AG08396 (cell line): ENCODE measurements at regions not wholly inside any gene's neighbourhood (a gene's known extent, or its start where the extent isn't known, plus 50 kb on each side); places are given as distances from the start of the nearest gene placed in this dataset.
A peak's percentile ranks its signal among the peaks of the same experiment; 100 is the strongest.
"Not testable (repeated sequence)": the region's sequence is repeated elsewhere in the genome, so short reads cannot be mapped to it uniquely, and the experiment has no call there.

Experiments used
- DNase-seq: peaks from one replicate; pipeline ENCODE4 v3.0.0; 2012; ENCODE audit warnings: low spot score, mixed read lengths

DNA sequence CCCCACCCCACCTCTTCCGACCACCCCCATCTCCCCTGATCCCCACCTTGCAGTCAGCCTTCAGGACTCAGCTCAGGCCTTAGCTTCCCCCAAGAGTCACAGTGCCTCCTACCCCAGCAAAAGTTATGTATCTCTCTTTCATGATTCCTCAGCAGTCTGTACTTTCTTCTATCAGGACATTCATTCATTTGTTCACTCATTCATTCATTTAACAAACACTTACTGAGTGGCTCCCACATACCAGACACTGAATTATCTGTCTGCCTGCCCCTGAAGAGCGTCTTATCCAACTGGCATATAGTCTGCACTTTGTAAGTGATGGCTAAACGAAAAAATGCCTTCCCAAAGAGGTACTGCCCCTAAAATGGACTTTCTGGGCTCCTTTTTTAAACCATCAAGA, 114.4 kb upstream of the SLC35F3 start:
- no peak for DNase-seq

DNA sequence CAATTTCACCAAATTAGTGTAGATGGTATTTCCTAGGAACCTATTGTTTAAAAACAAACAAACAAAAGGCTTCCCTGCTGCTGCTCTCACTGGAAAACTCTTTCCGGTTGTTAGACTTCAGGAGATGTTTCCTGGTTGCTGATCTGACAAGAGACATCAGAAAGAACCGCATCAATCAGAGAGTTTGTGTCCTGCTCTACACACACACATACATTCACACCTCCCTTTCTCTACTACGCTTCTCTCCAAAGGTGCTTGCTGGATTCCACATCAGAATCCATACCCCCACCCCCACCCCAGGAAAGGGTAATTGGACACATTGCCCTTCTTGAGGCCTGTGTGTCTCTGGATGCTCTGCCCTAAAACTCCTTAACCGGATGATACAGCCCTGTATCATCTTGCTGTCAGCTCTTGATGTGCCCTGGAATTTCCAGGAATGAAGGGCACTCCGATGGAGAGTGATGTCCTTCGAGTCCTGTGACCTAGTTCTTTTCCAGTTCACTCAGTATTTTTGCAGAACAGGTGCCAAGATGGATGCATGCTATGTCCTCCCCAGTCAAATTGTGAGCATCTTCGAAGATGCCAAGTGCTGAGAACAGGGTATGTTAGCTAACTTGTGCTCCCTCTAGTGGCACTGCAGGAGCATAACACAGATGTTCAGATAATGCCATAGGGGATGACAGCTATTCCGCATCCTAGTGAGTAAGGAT, 113.7 kb upstream of the SLC35F3 start:
- DNase-seq: peak; percentile 50

DNA sequence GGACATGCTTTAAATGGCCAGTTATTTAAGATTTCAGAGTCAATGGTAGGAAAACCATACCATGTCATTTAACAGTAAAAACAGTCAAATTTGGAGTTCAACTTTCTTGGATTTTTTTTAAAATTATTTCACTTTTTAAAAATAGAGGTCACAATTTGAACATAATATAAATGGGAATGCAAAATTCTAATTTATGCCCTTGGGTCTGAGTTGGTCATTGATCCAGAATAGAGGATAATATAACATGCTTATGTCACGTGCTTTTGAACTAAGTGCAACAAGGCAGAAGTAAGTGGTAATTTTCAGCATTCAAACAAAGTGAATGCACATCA, 113.1 kb upstream of the SLC35F3 start:
- DNase-seq: no peak

DNA sequence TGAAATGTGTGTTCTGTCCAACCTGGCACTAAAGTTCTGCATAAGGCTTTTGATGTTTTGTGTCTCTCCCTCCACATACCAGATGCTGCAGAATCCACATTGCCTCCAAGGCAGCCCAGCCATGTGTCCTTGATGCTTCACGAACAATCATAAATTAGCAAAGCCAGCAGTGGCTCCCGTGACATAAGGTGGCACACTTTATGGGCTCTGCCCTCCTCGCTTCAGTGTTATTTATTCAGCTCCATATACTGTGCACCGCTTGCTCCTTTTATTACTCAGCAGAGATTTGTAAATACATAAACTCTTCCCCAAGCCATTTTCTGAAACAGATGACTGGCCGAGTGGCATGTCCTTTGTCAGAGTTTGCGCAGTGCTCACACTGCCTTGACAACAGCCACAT, 112.8 kb upstream of the SLC35F3 start:
- no peak for DNase-seq

DNA sequence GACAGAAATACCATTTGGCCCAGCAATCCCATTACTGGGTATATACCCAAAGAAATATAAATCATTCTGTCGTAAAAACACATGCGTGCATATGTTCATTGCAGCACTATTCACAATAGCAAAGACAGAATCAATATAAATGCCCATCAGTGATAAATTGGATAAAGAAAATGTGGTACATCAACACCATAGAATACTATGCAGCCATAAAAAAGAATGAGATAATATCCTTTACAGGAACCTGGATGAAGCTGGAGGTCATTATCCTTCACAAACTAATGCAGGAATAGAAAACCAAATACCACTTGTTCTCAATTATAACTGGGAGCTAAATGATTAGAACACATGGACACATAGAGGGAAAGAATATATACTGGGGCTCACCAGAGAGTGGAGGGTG, 109.6 kb upstream of the SLC35F3 start:
- DNase-seq: no peak

DNA sequence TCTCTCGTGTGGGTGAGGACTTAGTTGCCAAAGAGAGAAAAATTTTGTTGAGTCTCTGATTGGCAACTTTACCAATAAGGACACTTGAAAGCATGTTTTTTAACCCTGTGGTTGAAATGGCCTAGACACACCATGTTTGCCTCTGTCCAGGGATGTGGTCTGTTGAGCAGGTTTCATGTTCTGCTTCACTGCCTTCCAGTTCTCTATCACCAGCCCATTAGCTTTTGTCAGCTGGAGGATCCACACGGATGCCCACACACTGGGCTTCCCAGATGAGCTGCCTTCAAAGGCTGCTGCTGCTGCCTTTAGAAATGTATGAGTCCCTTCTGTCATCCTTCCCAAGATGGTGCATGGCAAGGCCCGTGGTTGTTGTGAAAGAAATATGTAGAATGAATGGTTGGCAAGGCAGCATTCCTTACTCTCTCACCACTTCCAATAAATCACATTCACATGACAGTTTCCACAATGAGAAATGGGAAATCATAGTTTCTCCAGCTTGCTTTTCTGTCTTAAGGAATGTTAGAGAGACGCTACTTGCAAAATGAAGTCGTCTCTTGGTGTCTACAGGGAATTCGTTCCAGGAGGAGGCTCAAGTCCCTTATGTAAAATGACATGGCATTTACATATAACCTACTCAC, 108.2 kb upstream of the SLC35F3 start:
- DNase-seq: no peak

DNA sequence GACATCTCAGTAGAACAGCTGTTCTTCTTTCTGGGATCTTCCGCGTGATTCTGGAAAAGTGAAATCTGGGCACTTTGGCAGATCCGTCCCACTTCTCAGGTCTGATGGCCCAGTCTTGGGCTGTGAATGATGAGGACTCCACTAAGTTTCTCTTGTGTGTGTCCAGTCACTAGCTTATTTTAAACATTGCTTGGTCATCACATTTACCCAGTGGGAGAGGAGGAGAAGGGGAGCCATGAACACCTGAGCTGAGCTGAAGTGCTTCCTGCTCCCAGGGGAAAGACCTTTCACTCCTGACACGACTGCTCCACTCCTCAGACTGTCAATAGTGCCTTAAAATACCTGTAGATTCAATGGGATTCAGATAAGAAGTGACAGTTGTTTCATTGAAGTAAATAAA, 101.9 kb upstream of the SLC35F3 start:
- no peak for DNase-seq

DNA sequence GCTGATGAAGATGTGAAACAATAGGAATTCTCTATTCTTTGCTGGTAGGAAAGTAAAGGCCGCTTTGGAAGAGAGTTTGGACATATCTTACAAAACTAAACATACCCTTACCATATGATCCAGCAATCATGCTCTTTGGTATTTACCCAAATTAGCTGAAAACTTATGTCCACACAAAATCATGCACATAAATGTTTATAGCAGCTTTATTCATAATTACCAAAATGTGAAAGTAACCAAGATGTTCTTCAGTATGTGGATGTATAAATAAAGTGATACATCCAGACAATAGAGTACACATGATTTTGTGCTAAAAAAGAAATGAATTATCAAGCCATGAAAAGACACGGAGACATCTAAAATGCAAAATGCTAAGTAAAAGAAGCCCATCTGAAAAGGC, 98.7 kb upstream of the SLC35F3 start:
- no peak for DNase-seq

DNA sequence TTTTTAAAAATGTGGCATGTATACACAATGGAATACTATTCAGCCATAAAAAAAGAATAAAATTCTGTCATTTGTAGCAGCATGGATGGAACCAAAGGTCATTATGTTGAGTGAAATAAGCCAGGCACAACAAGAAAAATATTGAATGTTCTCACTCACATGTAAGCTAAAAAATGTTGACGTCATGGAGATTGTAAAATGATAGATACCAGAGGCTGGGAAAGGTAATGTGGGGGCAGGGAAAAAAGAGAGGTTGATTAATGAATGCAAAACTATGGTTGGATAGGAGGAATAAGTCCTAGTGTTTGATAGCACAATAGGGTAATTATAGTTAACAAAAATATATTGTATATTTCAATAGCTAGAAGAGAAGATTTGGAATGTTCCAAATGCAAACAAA, 89.1 kb upstream of the SLC35F3 start:
- no peak for DNase-seq

DNA sequence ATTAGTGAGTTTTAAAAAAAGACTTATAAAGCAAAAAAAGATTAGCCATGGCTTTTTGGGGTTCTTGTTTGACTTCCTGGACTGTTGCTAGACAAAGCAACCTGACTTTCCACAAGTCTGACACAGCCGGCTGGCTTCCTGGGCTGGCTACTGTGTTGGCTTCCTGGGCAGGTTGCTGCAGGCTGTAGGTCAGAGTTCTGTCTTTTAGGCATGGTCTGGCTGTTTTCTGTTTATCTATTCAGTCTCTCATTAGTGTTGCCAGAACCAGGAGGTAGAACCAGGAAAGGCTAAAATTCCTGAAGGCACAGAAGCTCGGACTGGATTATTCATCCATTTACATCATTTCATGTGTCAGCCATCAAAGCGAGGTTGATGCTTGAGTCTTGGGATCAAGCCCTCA, 88.6 kb upstream of the SLC35F3 start:
- DNase-seq: no peak

DNA sequence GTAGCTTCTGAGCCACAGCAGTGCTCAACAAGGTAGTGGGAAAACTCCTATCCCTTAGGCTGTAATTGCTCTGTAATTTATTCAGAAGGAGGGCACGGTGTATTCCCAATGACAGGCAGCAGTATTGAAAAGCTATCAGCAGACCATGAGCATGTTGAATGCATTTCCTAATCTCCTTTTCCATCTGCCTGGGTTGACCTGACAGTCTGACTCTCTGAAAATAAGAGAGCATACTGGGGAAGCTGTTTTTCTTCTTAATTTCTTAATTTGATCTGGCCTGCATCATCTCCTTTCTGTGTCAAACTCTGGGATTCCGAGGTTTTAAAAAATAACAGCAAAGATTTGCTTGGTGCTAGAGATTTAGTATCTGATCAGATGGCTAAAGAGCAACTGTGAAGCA, 88.1 kb upstream of the SLC35F3 start:
- no peak for DNase-seq

DNA sequence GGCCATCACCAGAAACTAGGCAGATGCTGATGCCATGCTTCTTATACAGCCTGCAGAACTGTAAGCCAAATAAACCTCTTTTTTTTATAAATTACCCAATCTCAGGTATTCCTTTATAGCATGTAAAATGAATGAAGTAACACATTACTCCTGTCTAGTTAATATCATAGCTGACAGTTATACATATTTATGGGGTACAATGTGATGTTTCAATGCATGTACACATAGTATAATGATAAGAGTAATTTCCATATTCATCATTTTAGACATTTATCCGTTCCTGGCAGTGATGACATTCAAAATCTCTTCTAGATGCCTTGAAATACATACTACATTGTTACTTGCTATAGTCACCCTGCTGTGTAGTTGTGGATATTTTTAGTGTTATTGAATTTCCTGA, 85.4 kb upstream of the SLC35F3 start:
- no peak for DNase-seq

DNA sequence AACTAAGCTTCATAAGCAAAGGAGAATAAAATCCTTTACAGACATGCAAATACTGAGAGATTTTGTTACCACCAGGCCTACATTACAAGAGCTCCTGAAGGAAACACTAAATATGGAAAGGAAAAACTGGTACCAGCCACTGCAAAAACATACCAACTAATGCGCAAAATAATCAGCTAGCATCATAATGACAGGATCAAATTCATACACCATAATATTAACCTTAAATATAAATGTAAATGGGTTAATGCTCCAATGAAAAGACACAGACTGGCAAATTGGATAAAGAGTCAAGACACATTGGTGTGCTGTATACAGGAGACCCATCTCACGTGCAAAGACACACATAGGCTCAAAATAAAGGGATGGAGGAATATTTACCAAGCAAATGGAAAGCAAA, 80.3 kb upstream of the SLC35F3 start:
- not testable (repeated sequence) for DNase-seq

DNA sequence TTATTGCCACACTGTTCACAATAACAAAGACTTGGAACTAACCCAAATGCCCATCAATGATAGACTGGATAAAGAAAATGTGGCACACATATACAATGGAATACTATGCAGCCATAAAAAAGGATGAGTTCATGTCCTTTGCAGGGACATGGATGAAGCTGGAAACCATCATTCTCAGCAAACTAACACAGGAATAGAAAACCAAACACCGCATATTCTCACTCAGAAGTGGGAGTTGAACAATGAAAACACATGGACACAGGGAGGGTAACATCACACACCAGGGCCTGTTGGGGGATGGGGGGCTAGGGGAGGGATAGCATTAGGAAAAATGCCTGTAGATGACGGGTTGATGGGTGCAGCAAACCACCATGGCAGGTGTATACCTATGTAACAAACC, 76.5 kb upstream of the SLC35F3 start:
- DNase-seq: not testable (repeated sequence)

DNA sequence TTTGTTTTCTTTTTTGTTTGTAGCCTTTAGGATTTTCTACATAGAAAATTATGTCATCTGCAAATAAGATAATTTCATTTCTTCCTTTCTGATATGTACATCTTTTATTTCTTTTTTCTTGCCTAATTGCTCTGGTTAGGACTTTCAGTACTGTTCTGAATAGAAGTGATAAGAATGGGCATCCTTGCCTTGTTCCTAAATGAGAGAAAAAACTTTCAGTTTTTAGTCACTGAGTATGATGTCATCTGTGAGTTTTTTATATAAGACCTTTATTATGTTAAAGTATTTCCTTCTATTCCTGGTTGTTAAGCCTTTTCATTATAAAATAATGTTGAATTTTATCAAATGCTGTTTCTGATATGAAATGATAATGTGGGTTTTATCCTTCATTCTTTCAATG, 76.0 kb upstream of the SLC35F3 start:
- no peak for DNase-seq

DNA sequence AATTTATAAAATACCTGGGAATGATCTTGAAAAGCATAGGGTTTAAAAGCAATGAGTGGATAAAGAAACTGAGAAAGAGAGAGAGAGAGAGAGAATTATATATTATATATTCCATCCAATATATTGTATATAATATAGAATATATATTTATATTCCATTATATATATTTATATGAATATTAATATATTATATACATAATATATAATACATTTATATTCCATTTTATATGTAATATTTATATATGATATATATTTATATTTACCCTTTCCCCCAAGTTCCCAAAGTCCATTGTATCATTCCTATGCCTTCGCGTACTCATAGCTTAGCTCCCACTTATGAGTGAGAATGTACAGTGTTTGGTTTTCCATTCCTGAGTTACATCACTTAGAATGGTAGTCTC, 69.9 kb upstream of the SLC35F3 start:
- no peak for DNase-seq

DNA sequence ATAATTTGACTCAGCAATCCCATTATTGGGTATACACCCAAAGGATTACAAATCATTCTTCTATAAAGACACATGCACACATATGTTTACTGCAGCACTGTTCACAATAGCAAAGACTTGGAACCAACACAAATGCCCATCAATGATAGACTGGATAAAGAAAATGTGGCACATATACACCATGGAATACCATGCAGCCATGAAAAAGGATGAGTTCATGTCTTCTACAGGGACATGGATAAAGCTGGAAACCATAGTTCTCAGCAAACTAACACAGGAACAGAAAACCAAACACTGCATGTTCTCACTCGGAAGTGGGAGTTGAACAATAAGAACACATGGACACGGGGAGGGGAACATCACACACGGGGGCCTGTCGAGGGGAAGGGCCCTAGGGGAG, 66.3 kb upstream of the SLC35F3 start:
- DNase-seq: not testable (repeated sequence)

DNA sequence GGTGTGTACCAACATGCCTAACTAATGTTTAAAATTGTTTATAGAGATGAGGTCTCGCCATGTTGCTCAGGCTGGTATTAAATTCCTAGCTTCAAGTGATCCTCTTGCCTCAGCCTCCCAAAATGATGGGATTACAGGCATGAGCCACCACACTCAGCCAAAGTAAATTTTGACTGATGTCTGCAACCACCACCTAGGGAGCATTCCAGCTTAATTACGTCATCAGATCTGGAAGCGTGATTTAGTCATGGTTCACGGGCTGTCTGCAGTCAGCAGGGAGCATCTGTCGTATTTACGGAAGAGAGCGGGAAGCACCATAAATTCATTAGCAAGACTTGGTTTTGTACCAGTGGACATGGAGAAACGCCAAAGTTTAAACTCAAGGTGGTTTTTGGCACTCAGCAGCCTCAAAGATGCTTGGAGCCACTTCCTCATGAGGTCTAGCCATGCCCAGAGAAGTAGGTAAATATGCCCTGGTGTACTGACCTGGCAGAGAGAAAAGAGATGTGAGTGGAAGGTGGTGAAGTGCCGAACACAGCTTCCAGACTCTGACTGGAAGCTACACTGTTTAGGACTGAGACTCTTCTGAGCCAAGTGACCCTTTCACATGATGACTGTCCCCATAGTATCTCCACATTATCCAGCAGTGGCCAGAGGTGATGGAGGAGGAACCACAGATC, 60.8 kb upstream of the SLC35F3 start:
- DNase-seq: no peak

DNA sequence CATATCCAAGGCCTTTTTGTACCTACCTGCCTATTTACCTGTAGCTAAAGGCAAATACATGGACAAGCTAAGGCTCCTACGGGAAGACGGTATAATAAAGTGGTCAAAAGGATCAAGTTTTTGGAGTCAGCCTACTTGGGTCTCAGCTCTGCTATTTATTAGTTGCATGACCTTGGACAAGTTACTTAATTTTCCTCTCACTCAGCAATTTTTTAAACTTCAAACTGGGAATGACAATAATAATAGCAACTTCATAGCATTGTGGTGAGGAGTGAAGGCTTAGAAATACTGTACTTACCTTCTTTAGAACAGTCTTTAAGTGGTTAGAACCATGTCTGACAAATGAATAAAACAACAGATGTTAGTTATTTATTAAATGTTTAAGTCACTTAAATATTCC, 60.2 kb upstream of the SLC35F3 start:
- DNase-seq: no peak

DNA sequence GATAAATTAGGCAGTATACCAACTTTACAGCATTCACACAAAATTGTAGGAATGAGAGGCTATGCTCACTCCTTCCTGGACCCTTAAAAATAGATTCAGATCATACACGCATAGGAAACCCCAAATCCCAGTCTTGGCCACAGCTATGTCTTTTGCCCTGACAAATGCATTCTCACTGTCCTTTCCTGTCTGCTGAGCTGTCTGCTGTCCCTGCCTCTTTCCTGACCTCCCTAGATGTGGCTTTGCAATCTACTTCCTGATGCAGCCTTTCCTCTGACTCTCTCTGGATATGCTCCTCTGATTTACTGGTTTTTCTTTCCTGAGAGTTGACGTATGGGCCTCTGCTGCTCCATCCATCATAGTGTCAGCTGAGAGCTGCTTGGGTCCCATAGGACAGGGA, 59.8 kb upstream of the SLC35F3 start:
- DNase-seq: no peak
